Spleen (tissue), 11 donors: ENCODE measurements at regions not wholly inside any gene's neighbourhood (a gene's known extent, or its start where the extent isn't known, plus 50 kb on each side); places are given as distances from the start of the nearest gene placed in this dataset.

Source experiments
- DNase-seq: peaks from one replicate; pipeline ENCODE4 v3.0.0-alpha.2; 2020
- H3K27ac ChIP-seq, 8 donors: fragments of 200-600 bp; sonication (generic) in 7 of 8; 1 replicate in 4 of 8; 2 replicates in 4 of 8; pipeline versions ENCODE4 v1.5.0 to v1.8.0; 2016 to 2021; ENCODE audit warnings: inconsistent platforms in 4 of 8, mild to moderate bottlenecking in 4 of 8, moderate library complexity in 1 of 8
- H3K27me3 ChIP-seq, 7 donors: fragments of 200-600 bp; sonication (generic) in 6 of 7; replicated peaks in 1 of 7; 1 replicate in 4 of 7; 2 replicates in 3 of 7; pipeline versions ENCODE4 v1.5.0 to v1.8.0; 2016 to 2021; ENCODE audit warnings: inconsistent platforms in 3 of 7, mild to moderate bottlenecking in 1 of 7
- H3K36me3 ChIP-seq, 6 donors: fragments of 200-600 bp; sonication (generic) in 5 of 6; 1 replicate in 4 of 6; 2 replicates in 2 of 6; pipeline versions ENCODE4 v1.5.0 to v1.8.0; 2016 to 2021; ENCODE audit warnings: inconsistent platforms in 2 of 6
- H3K4me1 ChIP-seq, 6 donors: fragments of 200-600 bp; sonication (generic) in 5 of 6; 1 replicate in 3 of 6; 2 replicates in 3 of 6; pipeline versions ENCODE4 v1.5.0 to v1.8.0; 2016 to 2021; ENCODE audit warnings: inconsistent platforms in 3 of 6
- H3K4me3 ChIP-seq, 8 donors: fragments of 200-600 bp; sonication (generic) in 7 of 8; 1 replicate in 4 of 8; 2 replicates in 4 of 8; pipeline versions ENCODE4 v1.5.0 to v1.8.0; 2016 to 2021; ENCODE audit warnings: inconsistent platforms in 4 of 8, mild to moderate bottlenecking in 4 of 8, moderate library complexity in 2 of 8
- H3K9me3 ChIP-seq, 8 donors: fragments of 200-600 bp; sonication (generic) in 7 of 8; 1 replicate in 4 of 8; 2 replicates in 4 of 8; pipeline versions ENCODE4 v1.5.0 to v1.8.0; 2016 to 2021; ENCODE audit warnings: inconsistent platforms in 4 of 8
- POLR2A ChIP-seq, 3 donors: fragments of 450-650 bp; IDR thresholded peaks; one replicate each; pipeline ENCODE4 v1.5.1; 2017; ENCODE audit warnings: antibody characterized with exemption in 3 of 3, mild to moderate bottlenecking in 1 of 3
- POLR2AphosphoS5 ChIP-seq, 3 donors: sonication (generic); formaldehyde crosslinking; IDR thresholded peaks; one replicate each; pipeline ENCODE4 v1.5.1; 2017; ENCODE audit warnings: antibody characterized with exemption in 3 of 3
- WGBS, 5 donors: extraction: QIAGEN DNeasy Blood & Tissue Kit in 3 of 5; methylation state at CpG; one replicate each; pipeline versions ENCODE4 v1.1.5 to v1.1.7; 2013 to 2018; 5-methylcytosine and 5-hydroxymethylcytosine counted together
- intact Hi-C: fragments of 100-400 bp; cut with DNase I; formaldehyde crosslinking; loops from one replicate; pipeline ENCODE4 v1.15.0; 2023; ENCODE audit warnings: low total_unique reads
- TF ChIP-seq, protein P1 (sequence below), 11 experiments: fragments of 200-600 bp in 7 of 11; fragments of 450-650 bp in 4 of 11; sonication (generic) in 4 of 11; IDR thresholded peaks in 8 of 11; conservative IDR thresholded peaks in 3 of 11; 1 replicate in 7 of 11; 2 replicates in 4 of 11; pipeline versions ENCODE4 v1.4.0 to v1.8.0; 2016 to 2021; ENCODE audit warnings: antibody characterized with exemption in 11 of 11, inconsistent platforms in 4 of 11, mild to moderate bottlenecking in 1 of 11
- donor health status: healthy with polysubstance abuse.
- donor health status: DM: no; HTN: no; CAD: no; lungs with moderate emphysema.
- donor health status: DM: no; HTN: no; CAD: no.
- donor health status: Bipolar disorder and iron deficiency.
- donor health status: healthy.
- donor health status: DM: no; HTN: no; CAD: no.
- donor health status: DM: yes; HTN: yes; CAD: no.

DNA sequence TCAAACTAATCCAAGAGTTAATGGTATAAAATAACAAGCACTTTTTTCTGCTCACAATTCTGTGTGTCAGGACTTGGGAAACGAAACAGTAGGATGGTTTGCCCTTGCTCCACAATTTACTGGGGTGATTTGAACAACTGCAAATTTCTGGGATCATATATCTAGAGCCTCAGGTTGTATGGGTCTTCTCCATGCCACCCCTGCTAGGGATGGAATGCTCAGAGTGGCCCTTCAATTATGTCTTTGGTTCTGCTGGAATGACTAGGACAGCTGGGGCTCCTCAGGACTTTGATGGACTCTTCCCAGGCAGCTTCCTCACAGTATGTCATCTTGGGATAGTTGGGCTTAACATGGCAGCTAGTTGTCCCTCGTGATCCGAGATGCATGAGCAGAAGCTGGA, 223.0 kb upstream of the ANO5 start:
- no peaks in the 10 kb centered on the region for H3K36me3 ChIP-seq
- H3K4me1 ChIP-seq = no peaks in the 10 kb centered on the region
- H3K9me3 ChIP-seq = peaks cover 0 to 10% (median 0%) of the 10 kb centered on the region in 8 donors
- H3K27ac ChIP-seq = no peak overlapping the region
- DNase-seq = no peak
- TF ChIP-seq POLR2A (IDR thresholded peaks at IDR 0.05) (no peak), POLR2AphosphoS5 (IDR thresholded peaks at IDR 0.05) (no peak)
- TF ChIP-seq, protein P1, sequence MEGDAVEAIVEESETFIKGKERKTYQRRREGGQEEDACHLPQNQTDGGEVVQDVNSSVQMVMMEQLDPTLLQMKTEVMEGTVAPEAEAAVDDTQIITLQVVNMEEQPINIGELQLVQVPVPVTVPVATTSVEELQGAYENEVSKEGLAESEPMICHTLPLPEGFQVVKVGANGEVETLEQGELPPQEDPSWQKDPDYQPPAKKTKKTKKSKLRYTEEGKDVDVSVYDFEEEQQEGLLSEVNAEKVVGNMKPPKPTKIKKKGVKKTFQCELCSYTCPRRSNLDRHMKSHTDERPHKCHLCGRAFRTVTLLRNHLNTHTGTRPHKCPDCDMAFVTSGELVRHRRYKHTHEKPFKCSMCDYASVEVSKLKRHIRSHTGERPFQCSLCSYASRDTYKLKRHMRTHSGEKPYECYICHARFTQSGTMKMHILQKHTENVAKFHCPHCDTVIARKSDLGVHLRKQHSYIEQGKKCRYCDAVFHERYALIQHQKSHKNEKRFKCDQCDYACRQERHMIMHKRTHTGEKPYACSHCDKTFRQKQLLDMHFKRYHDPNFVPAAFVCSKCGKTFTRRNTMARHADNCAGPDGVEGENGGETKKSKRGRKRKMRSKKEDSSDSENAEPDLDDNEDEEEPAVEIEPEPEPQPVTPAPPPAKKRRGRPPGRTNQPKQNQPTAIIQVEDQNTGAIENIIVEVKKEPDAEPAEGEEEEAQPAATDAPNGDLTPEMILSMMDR (IDR thresholded peaks at IDR 0.05 in 8 of 11, conservative IDR thresholded peaks at IDR 0.05 in 3 of 11) = no peak
- intact Hi-C loops = no loop called here
- H3K27me3 ChIP-seq = no peaks in the 10 kb centered on the region
- 61 to 79% (median 72%) methylated on average over 3 of the region's 3 CpGs for WGBS, 5 donors
- no peak overlapping the region for H3K4me3 ChIP-seq

DNA sequence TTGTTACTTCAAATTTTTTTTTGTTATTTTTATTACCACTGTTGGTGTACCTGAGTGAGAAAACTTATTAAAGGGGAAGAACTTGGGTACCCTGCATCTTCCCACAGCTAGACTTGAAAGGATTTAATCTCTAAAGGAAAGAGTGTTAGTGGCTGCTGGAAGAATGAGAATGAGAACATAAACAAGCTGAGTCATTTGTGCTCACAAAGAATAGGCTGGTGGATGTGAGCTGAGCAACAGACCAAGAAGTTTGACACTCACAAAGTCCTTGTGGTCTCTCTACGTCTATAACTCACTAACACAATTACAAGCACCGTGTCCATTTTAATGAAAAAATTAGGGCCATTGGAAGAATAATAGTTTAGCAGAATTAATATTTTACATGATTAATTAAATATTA, 217.6 kb upstream of the ANO5 start:
- 36 to 55% (median 50%) methylated on average over 2 of the region's 2 CpGs for WGBS, 5 donors
- DNase-seq = no peak
- Histone ChIP-seq H3K27me3 (no peaks in the 10 kb centered on the region), H3K36me3 (no peaks in the 10 kb centered on the region), H3K4me3 (no peak overlapping the region), H3K27ac (no peak overlapping the region), H3K9me3 (peaks cover 0 to 14% (median 0%) of the 10 kb centered on the region in 8 donors), H3K4me1 (no peaks in the 10 kb centered on the region)
- intact Hi-C loops = no loop called here
- no peak for TF ChIP-seq POLR2A (IDR thresholded peaks at IDR 0.05)
- TF ChIP-seq, protein P1 (IDR thresholded peaks at IDR 0.05 in 8 of 11, conservative IDR thresholded peaks at IDR 0.05 in 3 of 11) = no peak
- no peak for TF ChIP-seq POLR2AphosphoS5 (IDR thresholded peaks at IDR 0.05)

DNA sequence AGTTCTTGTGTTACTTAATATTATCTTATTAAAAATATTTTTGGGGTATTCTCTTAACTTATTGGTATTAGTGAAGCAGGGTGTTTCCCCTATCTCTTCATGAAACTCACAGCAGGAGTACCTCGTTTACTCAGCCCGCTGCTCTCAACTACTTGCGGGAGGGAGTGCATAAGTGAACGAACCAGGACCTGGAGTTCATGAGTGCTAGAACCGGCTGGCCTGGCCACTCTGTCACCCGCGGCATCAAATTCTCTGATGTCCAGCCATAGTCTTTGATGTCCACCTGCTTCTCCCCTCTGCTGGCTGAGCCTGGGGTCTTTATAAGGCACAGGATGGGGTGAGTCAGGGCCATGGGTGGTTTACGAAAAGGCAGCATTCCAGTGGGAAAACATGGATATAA, 216.7 kb upstream of the ANO5 start:
- Histone ChIP-seq H3K9me3 (peaks cover 0 to 14% (median 0%) of the 10 kb centered on the region in 8 donors), H3K27me3 (no peaks in the 10 kb centered on the region), H3K4me1 (no peaks in the 10 kb centered on the region), H3K36me3 (no peaks in the 10 kb centered on the region), H3K4me3 (no peak overlapping the region), H3K27ac (no peak overlapping the region)
- no peak for DNase-seq
- no peak for TF ChIP-seq POLR2A (IDR thresholded peaks at IDR 0.05)
- no peak for TF ChIP-seq POLR2AphosphoS5 (IDR thresholded peaks at IDR 0.05)
- TF ChIP-seq, protein P1 (IDR thresholded peaks at IDR 0.05 in 8 of 11, conservative IDR thresholded peaks at IDR 0.05 in 3 of 11) = no peak
- intact Hi-C loops = no loop called here
- WGBS, 5 donors = 81 to 92% (median 86%) methylated on average over 8 of the region's 8 CpGs

DNA sequence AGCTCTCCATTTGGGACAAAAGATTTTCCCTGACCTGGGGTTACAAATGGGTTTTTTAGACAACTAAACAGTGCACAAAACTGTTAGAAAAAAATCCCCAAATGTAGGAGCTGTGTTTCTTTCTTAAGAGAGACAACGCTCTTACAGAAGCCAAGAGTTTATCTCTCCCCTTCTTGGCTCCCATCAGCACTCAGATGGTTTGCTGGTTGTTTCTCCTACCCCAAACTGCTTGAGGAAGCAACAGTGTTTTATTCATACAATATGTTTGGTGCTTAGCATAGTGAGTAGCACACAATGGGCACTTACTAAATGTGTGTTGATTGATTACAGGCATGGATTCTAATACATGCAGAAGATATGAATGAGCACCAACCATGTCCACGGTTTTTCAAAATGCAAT, 209.5 kb upstream of the ANO5 start:
- DNase-seq = no peak

More for the DNA sequence above, 209.5 kb upstream of the ANO5 start:
- H3K4me1 ChIP-seq = no peaks in the 10 kb centered on the region
- no peaks in the 10 kb centered on the region for H3K36me3 ChIP-seq
- H3K27me3 ChIP-seq = no peaks in the 10 kb centered on the region
- H3K27ac ChIP-seq = no peak overlapping the region
- H3K4me3 ChIP-seq = no peak overlapping the region
- peaks cover 0 to 4% (median 0%) of the 10 kb centered on the region in 8 donors for H3K9me3 ChIP-seq
- TF ChIP-seq POLR2AphosphoS5 (IDR thresholded peaks at IDR 0.05) (no peak), POLR2A (IDR thresholded peaks at IDR 0.05) (no peak)
- TF ChIP-seq, protein P1 (IDR thresholded peaks at IDR 0.05 in 8 of 11, conservative IDR thresholded peaks at IDR 0.05 in 3 of 11) = no peak
- intact Hi-C loops = no loop called here
- 81 to 93% (median 83%) methylated on average over 2 of the region's 2 CpGs for WGBS, 5 donors
